ENCODE measurements at regions not wholly inside any gene's neighbourhood (a gene's known extent, or its start where the extent isn't known, plus 50 kb on each side); places are given as distances from the start of the nearest gene placed in this dataset.

DNA sequence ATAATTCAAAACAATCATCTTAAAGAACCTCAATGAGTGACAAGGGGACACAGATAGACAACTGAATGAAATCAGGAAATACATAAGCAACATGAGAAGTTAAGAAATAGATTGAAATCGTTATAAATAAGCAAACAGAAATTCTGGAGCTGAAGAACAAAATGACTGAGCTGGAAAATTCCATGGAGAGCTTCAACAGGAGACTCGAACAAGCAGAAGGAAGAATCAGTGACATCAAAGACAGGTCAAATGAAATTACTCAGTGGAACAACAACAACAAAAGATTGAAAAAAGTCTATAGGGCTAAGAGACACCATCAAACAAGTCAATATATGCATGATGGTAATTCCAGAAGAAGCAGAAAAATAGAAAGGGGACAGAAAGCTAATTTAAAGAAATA, 89.5 kb upstream of the ALKAL2 start:
- H4K20me1 ChIP-seq (ENCODE audit: insufficient read depth, low read length), result no peaks in the 10 kb centered on the region
- H2AFZ ChIP-seq (ENCODE audit: low read depth, low read length), result no peak overlapping the region
- H3K9me3 ChIP-seq (ENCODE audit: insufficient read depth, low read length), result no peaks in the 10 kb centered on the region
- H3K4me1 ChIP-seq (ENCODE audit: low read length), result no peaks in the 10 kb centered on the region
- TF ChIP-seq, protein P1, sequence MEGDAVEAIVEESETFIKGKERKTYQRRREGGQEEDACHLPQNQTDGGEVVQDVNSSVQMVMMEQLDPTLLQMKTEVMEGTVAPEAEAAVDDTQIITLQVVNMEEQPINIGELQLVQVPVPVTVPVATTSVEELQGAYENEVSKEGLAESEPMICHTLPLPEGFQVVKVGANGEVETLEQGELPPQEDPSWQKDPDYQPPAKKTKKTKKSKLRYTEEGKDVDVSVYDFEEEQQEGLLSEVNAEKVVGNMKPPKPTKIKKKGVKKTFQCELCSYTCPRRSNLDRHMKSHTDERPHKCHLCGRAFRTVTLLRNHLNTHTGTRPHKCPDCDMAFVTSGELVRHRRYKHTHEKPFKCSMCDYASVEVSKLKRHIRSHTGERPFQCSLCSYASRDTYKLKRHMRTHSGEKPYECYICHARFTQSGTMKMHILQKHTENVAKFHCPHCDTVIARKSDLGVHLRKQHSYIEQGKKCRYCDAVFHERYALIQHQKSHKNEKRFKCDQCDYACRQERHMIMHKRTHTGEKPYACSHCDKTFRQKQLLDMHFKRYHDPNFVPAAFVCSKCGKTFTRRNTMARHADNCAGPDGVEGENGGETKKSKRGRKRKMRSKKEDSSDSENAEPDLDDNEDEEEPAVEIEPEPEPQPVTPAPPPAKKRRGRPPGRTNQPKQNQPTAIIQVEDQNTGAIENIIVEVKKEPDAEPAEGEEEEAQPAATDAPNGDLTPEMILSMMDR (IDR thresholded peaks at IDR 0.05; ENCODE audit: low read depth, low read length), result no peak
- TF ChIP-seq EZH2phosphoT487 (IDR thresholded peaks at IDR 0.05; ENCODE audit: low read depth), result no peak
- H3K4me3 ChIP-seq (ENCODE audit: low read length), result no peak overlapping the region
- no peaks in the 10 kb centered on the region for H3K27me3 ChIP-seq (ENCODE audit: low read depth, low read length)
- no peak overlapping the region for H3K9ac ChIP-seq (ENCODE audit: low read length)
- no peak overlapping the region for H3K27ac ChIP-seq (ENCODE audit: low read length)
- H3K36me3 ChIP-seq (replicated peaks; ENCODE audit: low read depth, low read length), result no peaks in the 10 kb centered on the region
- no peak overlapping the region for H3K4me2 ChIP-seq (ENCODE audit: low read length)
- H3K79me2 ChIP-seq (ENCODE audit: low read length), result no peaks in the 10 kb centered on the region

DNA sequence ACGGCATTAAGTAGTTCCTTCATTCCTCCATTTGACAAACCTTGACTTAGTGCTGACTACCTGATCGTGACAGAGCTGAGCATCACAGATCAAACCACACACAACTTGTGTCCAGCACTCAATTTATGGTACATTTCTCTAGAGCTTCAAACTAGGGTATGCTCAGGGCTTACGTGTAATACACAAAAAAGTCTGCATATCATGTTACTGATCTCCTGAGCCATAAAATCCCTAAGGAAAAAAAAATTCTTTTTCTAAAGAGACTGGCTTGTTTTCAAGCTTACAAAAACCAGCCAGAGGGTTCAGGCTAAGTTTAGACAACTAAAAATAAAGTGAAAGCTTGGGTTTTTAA, 88.0 kb upstream of the ALKAL2 start:
- Histone ChIP-seq H3K4me2 (ENCODE audit: low read length) (no peak overlapping the region), H4K20me1 (ENCODE audit: insufficient read depth, low read length) (no peaks in the 10 kb centered on the region), H3K9ac (ENCODE audit: low read length) (no peak overlapping the region), H3K4me1 (ENCODE audit: low read length) (no peaks in the 10 kb centered on the region), H3K27me3 (ENCODE audit: low read depth, low read length) (no peaks in the 10 kb centered on the region), H2AFZ (ENCODE audit: low read depth, low read length) (no peak overlapping the region), H3K9me3 (ENCODE audit: insufficient read depth, low read length) (no peaks in the 10 kb centered on the region), H3K79me2 (ENCODE audit: low read length) (no peaks in the 10 kb centered on the region), H3K27ac (ENCODE audit: low read length) (no peak overlapping the region), H3K4me3 (ENCODE audit: low read length) (no peak overlapping the region), H3K36me3 (replicated peaks; ENCODE audit: low read depth, low read length) (no peaks in the 10 kb centered on the region)
- TF ChIP-seq, protein P1 (IDR thresholded peaks at IDR 0.05; ENCODE audit: low read depth, low read length), result no peak
- no peak for TF ChIP-seq EZH2phosphoT487 (IDR thresholded peaks at IDR 0.05; ENCODE audit: low read depth)

DNA sequence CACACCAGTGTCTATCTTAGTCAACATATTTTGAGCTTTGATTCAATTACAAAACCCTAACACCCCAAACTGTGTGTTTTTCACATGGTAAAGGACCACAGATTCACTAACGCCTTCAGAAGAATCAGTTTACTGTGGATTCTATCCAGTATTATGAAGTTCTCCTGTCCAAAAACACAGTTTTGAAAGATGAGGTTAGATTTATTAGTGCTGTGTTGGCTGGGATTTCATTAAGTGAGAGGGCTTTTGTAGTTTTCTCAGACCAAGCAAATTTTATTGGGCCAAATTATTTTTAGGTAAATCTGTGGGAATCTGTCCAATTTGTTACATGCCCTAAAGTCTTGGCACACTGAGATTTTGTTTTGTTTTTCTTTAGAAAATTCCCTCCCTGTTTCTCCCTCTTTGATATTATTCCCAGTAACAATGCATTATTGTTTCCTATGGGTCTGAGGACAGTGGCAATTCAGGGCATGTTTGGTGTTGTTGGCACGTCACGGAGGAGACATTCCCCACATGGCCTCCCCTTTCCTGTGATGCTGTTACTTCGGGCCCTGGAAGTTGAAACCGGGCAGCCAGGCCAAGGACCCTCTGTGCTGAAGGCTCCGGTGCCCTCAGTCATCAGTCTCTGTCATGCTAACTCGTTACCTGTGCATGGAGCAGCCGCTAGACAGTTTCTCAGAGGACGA, 87.5 kb upstream of the ALKAL2 start:
- TF ChIP-seq, protein P1 (IDR thresholded peaks at IDR 0.05; ENCODE audit: low read depth, low read length), result no peak
- Histone ChIP-seq H3K4me3 (ENCODE audit: low read length) (no peak overlapping the region), H3K27ac (ENCODE audit: low read length) (no peak overlapping the region), H3K4me1 (ENCODE audit: low read length) (no peaks in the 10 kb centered on the region), H3K9me3 (ENCODE audit: insufficient read depth, low read length) (no peaks in the 10 kb centered on the region), H3K9ac (ENCODE audit: low read length) (no peak overlapping the region), H2AFZ (ENCODE audit: low read depth, low read length) (no peak overlapping the region), H3K27me3 (ENCODE audit: low read depth, low read length) (no peaks in the 10 kb centered on the region), H3K36me3 (replicated peaks; ENCODE audit: low read depth, low read length) (no peaks in the 10 kb centered on the region), H3K79me2 (ENCODE audit: low read length) (no peaks in the 10 kb centered on the region), H4K20me1 (ENCODE audit: insufficient read depth, low read length) (no peaks in the 10 kb centered on the region), H3K4me2 (ENCODE audit: low read length) (no peak overlapping the region)

DNA sequence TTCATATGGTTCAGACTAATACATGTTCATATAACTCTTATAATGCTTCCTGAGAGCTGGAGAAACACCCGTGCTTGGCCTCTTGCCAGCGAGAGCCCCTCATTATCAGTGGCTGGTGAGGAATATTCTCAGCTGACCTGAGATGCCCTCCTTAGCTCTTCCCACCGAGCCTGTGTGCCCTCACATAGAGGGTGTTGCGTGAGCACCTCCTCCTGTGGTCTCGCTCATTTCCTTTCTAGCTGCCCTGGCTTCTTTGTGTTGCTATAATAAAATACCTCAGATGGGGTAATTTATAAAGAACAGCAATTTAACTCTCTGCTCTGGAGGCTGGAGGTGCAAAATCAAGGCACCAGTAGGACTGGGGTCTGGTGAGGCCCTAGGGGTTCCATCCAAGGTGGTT, 80.5 kb upstream of the ALKAL2 start:
- Histone ChIP-seq H3K36me3 (replicated peaks; ENCODE audit: low read depth, low read length) (no peaks in the 10 kb centered on the region), H2AFZ (ENCODE audit: low read depth, low read length) (no peak overlapping the region), H3K4me3 (ENCODE audit: low read length) (no peak overlapping the region), H3K27me3 (ENCODE audit: low read depth, low read length) (peaks cover 13% of the 10 kb centered on the region; the same call in 1 of the 2 replicates), H4K20me1 (ENCODE audit: insufficient read depth, low read length) (no peaks in the 10 kb centered on the region), H3K4me2 (ENCODE audit: low read length) (no peak overlapping the region), H3K4me1 (ENCODE audit: low read length) (no peaks in the 10 kb centered on the region), H3K9ac (ENCODE audit: low read length) (no peak overlapping the region), H3K27ac (ENCODE audit: low read length) (no peak overlapping the region), H3K79me2 (ENCODE audit: low read length) (no peaks in the 10 kb centered on the region), H3K9me3 (ENCODE audit: insufficient read depth, low read length) (no peaks in the 10 kb centered on the region)
- no peak for TF ChIP-seq EZH2phosphoT487 (IDR thresholded peaks at IDR 0.05; ENCODE audit: low read depth)
- TF ChIP-seq, protein P1 (IDR thresholded peaks at IDR 0.05; ENCODE audit: low read depth, low read length), result no peak

Measured in OCI-LY3 (cell line).